Gastrocnemius medialis (tissue), 4 donors: ENCODE measurements at regions not wholly inside any gene's neighbourhood (a gene's known extent, or its start where the extent isn't known, plus 50 kb on each side); places are given as distances from the start of the nearest gene placed in this dataset.

ENCODE experiments used
- CTCF ChIP-seq, 5 experiments: fragments of 450-650 bp in 3 of 5; fragments of 200-600 bp in 2 of 5; sonication (generic) in 2 of 5; IDR thresholded peaks in 4 of 5; conservative IDR thresholded peaks in 1 of 5; 1 replicate in 4 of 5; 2 replicates in 1 of 5; pipeline ENCODE4 v1.5.1; 2016 to 2019; ENCODE audit warnings: antibody characterized with exemption in 5 of 5, mild to moderate bottlenecking in 3 of 5, moderate library complexity in 3 of 5
- POLR2A ChIP-seq, 2 donors: fragments of 450-650 bp; IDR thresholded peaks; one replicate each; pipeline ENCODE4 v1.6.1; 2017; ENCODE audit warnings: antibody characterized with exemption in 2 of 2, mild to moderate bottlenecking in 2 of 2, moderate library complexity in 2 of 2

- TF ChIP-seq CTCF (IDR thresholded peaks at IDR 0.05 in 4 of 5, conservative IDR thresholded peaks at IDR 0.05 in 1 of 5) (no peak), POLR2A (IDR thresholded peaks at IDR 0.05) (no peak)
Observed at GRCh38 chr2:150088538-150088937, 398.9 kb downstream of the RND3 start.
